IMR-90 (cell line): ENCODE measurements at regions not wholly inside any gene's neighbourhood (a gene's known extent, or its start where the extent isn't known, plus 50 kb on each side); places are given as distances from the start of the nearest gene placed in this dataset.

ENCODE experiments used
- ATAC-seq: fragments of 200-7000 bp; cut with Tn5 transposase; 2 replicates; pipeline ENCODE4 v1.9.1; 2020; ENCODE audit warnings: low read depth, mild to moderate bottlenecking, moderate library complexity
- BruUV-seq: library from RNA; stranded (reverse); fragments of 400-500 nt; replicated peaks from 2 replicates; lab custom pipeline; 2021; lab: Mats Ljungman, UMichigan
- CTCF ChIA-PET: fragments of 300-600 bp; formaldehyde crosslinking; extraction: SDS; loops from one replicate; lab custom pipeline; 2021; ENCODE audit warnings: antibody characterized with exemption; lab: Yijun Ruan, JAX
- POLR2A ChIA-PET: fragments of 300-600 bp; sonication (Branson Sonifier 250); formaldehyde crosslinking; loops from one replicate; lab custom pipeline; 2022; ENCODE audit warnings: antibody characterized with exemption; ENCODE audit not compliant: unreplicated experiment; lab: Charles Lee
- DNase-seq: peaks from one replicate; pipeline ENCODE4 v3.0.0; 2013
- H2AFZ ChIP-seq: replicated peaks from 2 replicates; pipeline ENCODE3; 2013; ENCODE audit warnings: low read length, mild to moderate bottlenecking; ENCODE audit not compliant: poor library complexity
- H2AK5ac ChIP-seq: 2 replicates; pipeline ENCODE4 v1.6.1; 2013; ENCODE audit warnings: low read depth, low read length, inconsistent platforms
- H2AK9ac ChIP-seq: replicated peaks from 2 replicates; pipeline ENCODE3; 2013; ENCODE audit warnings: mild to moderate bottlenecking, low read depth, low read length, moderate library complexity; ENCODE audit not compliant: poor library complexity
- H2BK120ac ChIP-seq: 2 replicates; pipeline ENCODE4 v1.6.1; 2013; ENCODE audit warnings: low read depth, low read length, inconsistent platforms
- H2BK15ac ChIP-seq: 3 replicates; pipeline ENCODE4 v1.6.1; 2013; ENCODE audit warnings: low read depth, low read length, inconsistent platforms
- H2BK20ac ChIP-seq: 2 replicates; pipeline ENCODE4 v1.6.1; 2013; ENCODE audit warnings: low read depth, mild to moderate bottlenecking, inconsistent platforms, low read length, moderate library complexity
- H2BK5ac ChIP-seq: 2 replicates; pipeline ENCODE4 v1.6.1; 2013; ENCODE audit warnings: mild to moderate bottlenecking, low read depth, low read length, inconsistent platforms; ENCODE audit not compliant: poor library complexity, severe bottlenecking
- H3K14ac ChIP-seq: replicated peaks from 2 replicates; pipeline ENCODE4 v1.6.1; 2013; ENCODE audit warnings: low read depth, low read length, inconsistent platforms
- H3K18ac ChIP-seq: 2 replicates; pipeline ENCODE4 v1.6.1; 2013; ENCODE audit warnings: low read depth, low read length, control low read depth
- H3K23ac ChIP-seq: 2 replicates; pipeline ENCODE4 v1.6.1; 2013; ENCODE audit warnings: low read depth, low read length, inconsistent platforms
- H3K27ac ChIP-seq: 2 replicates; pipeline ENCODE4 v1.5.1; 2013; ENCODE audit warnings: mild to moderate bottlenecking, control low read depth, low read length; ENCODE audit not compliant: insufficient read depth
- H3K27me3 ChIP-seq: 2 replicates; pipeline ENCODE4 v1.6.1; 2013; ENCODE audit warnings: low read length; ENCODE audit not compliant: control insufficient read depth, insufficient read depth
- H3K36me3 ChIP-seq: 2 replicates; pipeline ENCODE4 v1.6.1; 2013; ENCODE audit warnings: low read length, mixed read lengths; ENCODE audit not compliant: control insufficient read depth, insufficient read depth
- H3K4ac ChIP-seq: 2 replicates; pipeline ENCODE4 v1.6.1; 2013; ENCODE audit warnings: low read depth, low read length, inconsistent platforms
- H3K4me1 ChIP-seq: 2 replicates; pipeline ENCODE4 v1.6.1; 2013; ENCODE audit warnings: low read length, mixed read lengths; ENCODE audit not compliant: control insufficient read depth, insufficient read depth
- H3K4me2 ChIP-seq: 2 replicates; pipeline ENCODE4 v1.6.1; 2013; ENCODE audit warnings: low read depth, mild to moderate bottlenecking, control low read depth, low read length, moderate library complexity
- H3K4me3 ChIP-seq: 2 replicates; pipeline ENCODE4 v1.5.1; 2013; ENCODE audit warnings: low read depth, mild to moderate bottlenecking, control low read depth, low read length, moderate library complexity; ENCODE audit not compliant: insufficient read depth
- H3K56ac ChIP-seq: 2 replicates; pipeline ENCODE4 v1.6.1; 2013; ENCODE audit warnings: low read length, inconsistent platforms; ENCODE audit not compliant: insufficient read depth; ENCODE audit errors: extremely low read depth
- H3K79me1 ChIP-seq, 2 experiments: 2 replicates each; pipeline ENCODE4 v1.6.1; 2013; ENCODE audit warnings: low read length in 2 of 2, inconsistent platforms in 1 of 2, low read depth in 1 of 2
- H3K9ac ChIP-seq: 2 replicates; pipeline ENCODE4 v1.6.1; 2013; ENCODE audit warnings: low read depth, low read length, control low read depth
- H3K9me1 ChIP-seq: 2 replicates; pipeline ENCODE4 v1.6.1; 2013; ENCODE audit warnings: low read length, inconsistent platforms; ENCODE audit not compliant: insufficient read depth
- H3K9me3 ChIP-seq: 2 replicates; pipeline ENCODE4 v1.6.1; 2013; ENCODE audit warnings: low read length; ENCODE audit not compliant: control insufficient read depth, insufficient read depth
- H4K20me1 ChIP-seq: 2 replicates; pipeline ENCODE4 v1.6.1; 2013; ENCODE audit warnings: low read length, inconsistent platforms; ENCODE audit not compliant: insufficient read depth
- H4K5ac ChIP-seq: 2 replicates; pipeline ENCODE4 v1.6.1; 2013; ENCODE audit warnings: mild to moderate bottlenecking, low read depth, low read length, control low read depth
- H4K8ac ChIP-seq, 2 experiments: 2 replicates each; pipeline ENCODE4 v1.6.1; 2013; ENCODE audit warnings: low read depth in 2 of 2, low read length in 2 of 2, control low read depth in 1 of 2, inconsistent platforms in 1 of 2
- H4K91ac ChIP-seq: 2 replicates; pipeline ENCODE4 v1.6.1; 2013; ENCODE audit warnings: low read depth, low read length, inconsistent platforms; ENCODE audit not compliant: insufficient read depth
- BHLHE40 ChIP-seq: fragments of 150-350 bp; IDR thresholded peaks from 2 replicates; pipeline ENCODE4 v1.6.1; 2016; ENCODE audit warnings: mild to moderate bottlenecking, low read depth, low read length
- CEBPB ChIP-seq: IDR thresholded peaks from 2 replicates; pipeline ENCODE4 v1.6.1; 2012; ENCODE audit warnings: low read depth, low read length, improper control_type of control experiment
- CHD1 ChIP-seq: IDR thresholded peaks from 2 replicates; pipeline ENCODE4 v1.6.1; 2012; ENCODE audit warnings: low read depth, low read length, improper control_type of control experiment
- FOS ChIP-seq: fragments of 150-350 bp; IDR thresholded peaks from 2 replicates; pipeline ENCODE4 v1.6.1; 2016; ENCODE audit warnings: low read depth, low read length
- MAFK ChIP-seq: IDR thresholded peaks from 2 replicates; pipeline ENCODE4 v1.6.1; 2012; ENCODE audit warnings: low read depth, low read length, improper control_type of control experiment
- MAZ ChIP-seq: IDR thresholded peaks from 2 replicates; pipeline ENCODE4 v1.6.1; 2012; ENCODE audit warnings: low read depth, mild to moderate bottlenecking, low read length, improper control_type of control experiment, moderate library complexity, borderline replicate concordance
- MXI1 ChIP-seq: IDR thresholded peaks from 2 replicates; pipeline ENCODE4 v1.6.1; 2012; ENCODE audit warnings: low read depth, mild to moderate bottlenecking, low read length, moderate library complexity, borderline replicate concordance
- NFE2L2 ChIP-seq: fragments of 150-350 bp; IDR thresholded peaks from 2 replicates; pipeline ENCODE4 v1.6.1; 2016; ENCODE audit warnings: low read depth, mild to moderate bottlenecking, low read length
- POLR2A ChIP-seq: IDR thresholded peaks from 2 replicates; pipeline ENCODE4 v1.6.1; 2012; ENCODE audit warnings: mild to moderate bottlenecking, low read depth, low read length
- RAD21 ChIP-seq: IDR thresholded peaks from 2 replicates; pipeline ENCODE4 v1.6.1; 2012; ENCODE audit warnings: low read length, improper control_type of control experiment
- RCOR1 ChIP-seq: IDR thresholded peaks from 2 replicates; pipeline ENCODE4 v1.6.1; 2012; ENCODE audit warnings: mild to moderate bottlenecking, low read length, improper control_type of control experiment; ENCODE audit not compliant: insufficient replicate concordance
- RFX5 ChIP-seq: IDR thresholded peaks from 2 replicates; pipeline ENCODE4 v1.8.0; 2012; ENCODE audit warnings: low read depth, mild to moderate bottlenecking, low read length, moderate library complexity
- SMC3 ChIP-seq: fragments of 150-350 bp; IDR thresholded peaks from 2 replicates; pipeline ENCODE4 v1.6.1; 2016; ENCODE audit warnings: low read depth, mild to moderate bottlenecking, antibody characterized with exemption, low read length, moderate library complexity
- WGBS, 2 experiments: methylation state at CpG; one replicate each; pipeline versions ENCODE4 v1.1.5 to v1.1.7; 2013; ENCODE audit warnings: missing lambda C conversion rate in 2 of 2; ENCODE audit not compliant: insufficient read length in 1 of 2; ENCODE audit errors: extremely low coverage in 2 of 2; 5-methylcytosine and 5-hydroxymethylcytosine counted together
- dilution Hi-C: fragments of 300-500 bp; cut with HindIII; formaldehyde crosslinking; loops from one replicate; pipeline ENCODE4 v1.14.3; 2018; ENCODE audit warnings: low sequenced_read_pairs; ENCODE audit not compliant: unreplicated experiment
- in situ Hi-C: fragments of 300-500 bp; cut with MboI; formaldehyde crosslinking; loops from 3 replicates; pipeline ENCODE4 v1.14.3; 2019; ENCODE audit warnings: low sequenced_read_pairs, inconsistent platforms, mixed read lengths
- intact Hi-C: fragments of 100-400 bp; cut with micrococcal nuclease; formaldehyde crosslinking; loops from 2 replicates; pipeline ENCODE4 v1.10.0; 2022
- TF ChIP-seq, protein P1 (sequence below): conservative IDR thresholded peaks from 2 replicates; pipeline ENCODE4 v1.5.1; 2012; ENCODE audit warnings: mild to moderate bottlenecking, low read depth, low read length, improper control_type of control experiment
- TF ChIP-seq, protein P2 (sequence below): fragments of 150-350 bp; IDR thresholded peaks from 2 replicates; pipeline ENCODE4 v1.6.1; 2016; ENCODE audit warnings: low read depth, mild to moderate bottlenecking, low read length, moderate library complexity, borderline replicate concordance

DNA sequence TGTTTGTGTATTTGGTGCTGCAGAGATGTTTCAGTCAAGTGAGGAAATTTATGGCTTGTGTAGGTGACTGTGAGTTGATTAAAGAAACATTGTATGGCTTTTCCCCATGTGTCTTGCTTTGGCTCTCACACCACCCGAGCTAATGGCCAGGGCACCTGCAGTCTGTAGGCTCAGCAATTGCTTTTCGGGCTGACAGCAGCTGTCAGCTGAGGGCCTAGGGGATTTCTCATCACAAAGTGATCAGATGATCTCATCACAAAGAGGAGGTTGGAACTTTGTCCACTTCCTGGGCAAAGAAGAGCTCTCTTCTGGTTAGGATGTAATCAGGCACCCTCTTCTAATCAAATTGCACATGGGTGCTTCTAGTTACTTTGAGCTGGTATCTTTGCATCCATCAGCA lies 632.2 kb downstream of the SLC4A3 start:
- Histone ChIP-seq H2BK120ac (no peak overlapping the region), H2BK20ac (no peak overlapping the region), H3K27me3 (no peaks in the 10 kb centered on the region), H4K5ac (no peak overlapping the region), H3K14ac (no peak overlapping the region), H2BK15ac (no peak overlapping the region), H3K4ac (no peak overlapping the region), H2AFZ (no peak overlapping the region), H4K20me1 (no peaks in the 10 kb centered on the region), H3K4me3 (no peak overlapping the region), H3K27ac (no peak overlapping the region), H2BK5ac (no peak overlapping the region), H3K4me2 (no peak overlapping the region), H3K79me1 (no peaks in the 10 kb centered on the region), H3K9me1 (no peaks in the 10 kb centered on the region), H3K18ac (no peak overlapping the region), H3K23ac (no peak overlapping the region), H4K8ac (no peak overlapping the region), H4K91ac (no peak overlapping the region), H3K36me3 (no peaks in the 10 kb centered on the region), H2AK9ac (no peak overlapping the region), H3K9me3 (no peaks in the 10 kb centered on the region), H2AK5ac (no peak overlapping the region), H3K9ac (no peak overlapping the region), H3K56ac (no peak overlapping the region), H3K4me1 (no peaks in the 10 kb centered on the region)
- BruUV-seq = no TSS peak
- in situ Hi-C loops = no loop called here
- ChIA-PET POLR2A (no interaction called here), CTCF (no interaction called here)
- no peak for TF ChIP-seq CEBPB
- no peak for TF ChIP-seq CHD1
- TF ChIP-seq, protein P1, sequence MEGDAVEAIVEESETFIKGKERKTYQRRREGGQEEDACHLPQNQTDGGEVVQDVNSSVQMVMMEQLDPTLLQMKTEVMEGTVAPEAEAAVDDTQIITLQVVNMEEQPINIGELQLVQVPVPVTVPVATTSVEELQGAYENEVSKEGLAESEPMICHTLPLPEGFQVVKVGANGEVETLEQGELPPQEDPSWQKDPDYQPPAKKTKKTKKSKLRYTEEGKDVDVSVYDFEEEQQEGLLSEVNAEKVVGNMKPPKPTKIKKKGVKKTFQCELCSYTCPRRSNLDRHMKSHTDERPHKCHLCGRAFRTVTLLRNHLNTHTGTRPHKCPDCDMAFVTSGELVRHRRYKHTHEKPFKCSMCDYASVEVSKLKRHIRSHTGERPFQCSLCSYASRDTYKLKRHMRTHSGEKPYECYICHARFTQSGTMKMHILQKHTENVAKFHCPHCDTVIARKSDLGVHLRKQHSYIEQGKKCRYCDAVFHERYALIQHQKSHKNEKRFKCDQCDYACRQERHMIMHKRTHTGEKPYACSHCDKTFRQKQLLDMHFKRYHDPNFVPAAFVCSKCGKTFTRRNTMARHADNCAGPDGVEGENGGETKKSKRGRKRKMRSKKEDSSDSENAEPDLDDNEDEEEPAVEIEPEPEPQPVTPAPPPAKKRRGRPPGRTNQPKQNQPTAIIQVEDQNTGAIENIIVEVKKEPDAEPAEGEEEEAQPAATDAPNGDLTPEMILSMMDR = no peak
- TF ChIP-seq SMC3 = no peak
- TF ChIP-seq, protein P2, sequence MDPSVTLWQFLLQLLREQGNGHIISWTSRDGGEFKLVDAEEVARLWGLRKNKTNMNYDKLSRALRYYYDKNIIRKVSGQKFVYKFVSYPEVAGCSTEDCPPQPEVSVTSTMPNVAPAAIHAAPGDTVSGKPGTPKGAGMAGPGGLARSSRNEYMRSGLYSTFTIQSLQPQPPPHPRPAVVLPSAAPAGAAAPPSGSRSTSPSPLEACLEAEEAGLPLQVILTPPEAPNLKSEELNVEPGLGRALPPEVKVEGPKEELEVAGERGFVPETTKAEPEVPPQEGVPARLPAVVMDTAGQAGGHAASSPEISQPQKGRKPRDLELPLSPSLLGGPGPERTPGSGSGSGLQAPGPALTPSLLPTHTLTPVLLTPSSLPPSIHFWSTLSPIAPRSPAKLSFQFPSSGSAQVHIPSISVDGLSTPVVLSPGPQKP = no peak
- TF ChIP-seq RAD21 = no peak
- TF ChIP-seq NFE2L2 = no peak
- TF ChIP-seq MAZ = no peak
- TF ChIP-seq RFX5 = no peak
- TF ChIP-seq RCOR1 = no peak
- no peak for TF ChIP-seq FOS
- TF ChIP-seq POLR2A = no peak
- TF ChIP-seq MXI1 = no peak
- TF ChIP-seq BHLHE40 = no peak
- no peak for TF ChIP-seq MAFK
- no peak for DNase-seq
- WGBS, 2 experiments = 17% methylated on average over 1 of the region's 2 CpGs; no CpG with 5 or more reads in 1 of the 2 experiments
- dilution Hi-C loops = no loop called here
- intact Hi-C loops = no loop called here
- no peak for ATAC-seq
